H1 (cell line): ENCODE measurements at regions not wholly inside any gene's neighbourhood (a gene's known extent, or its start where the extent isn't known, plus 50 kb on each side); places are given as distances from the start of the nearest gene placed in this dataset.

Experiments used
- CTCF ChIA-PET: fragments of 300-600 bp; sonication (Branson Sonifier 250); formaldehyde crosslinking; loops from one replicate; lab custom pipeline; 2021; ENCODE audit not compliant: partially characterized antibody; lab: Charles Lee
- POLR2A ChIA-PET: fragments of 300-600 bp; sonication (Branson Sonifier 250); formaldehyde crosslinking; loops from one replicate; lab custom pipeline; 2021; ENCODE audit warnings: inconsistent platforms; ENCODE audit not compliant: partially characterized antibody; lab: Charles Lee
- DNase-seq, 2 experiments: peaks; one replicate each; pipeline versions ENCODE4 v3.0.0 to v3.0.0-alpha.2; 2010 to 2022; ENCODE audit warnings: low spot score in 2 of 2, low read depth in 1 of 2, mixed read lengths in 1 of 2
- FAIRE-seq: peaks from 2 replicates; lab custom pipeline; 2011; peaks lifted over from hg19 to GRCh38; lab: Jason Lieb, UNC
- H2AFZ ChIP-seq: 2 replicates; pipeline ENCODE4 v1.8.1; 2012; ENCODE audit warnings: low read length, inconsistent platforms
- H2AK5ac ChIP-seq: 2 replicates; pipeline ENCODE4 v1.6.1; 2013; ENCODE audit warnings: low read depth, low read length
- H2BK120ac ChIP-seq: replicated peaks from 2 replicates; pipeline ENCODE3; 2013; ENCODE audit warnings: low read depth, low read length, inconsistent platforms
- H2BK12ac ChIP-seq: 2 replicates; pipeline ENCODE4 v1.6.1; 2013; ENCODE audit warnings: low read depth, low read length
- H2BK15ac ChIP-seq: 2 replicates; pipeline ENCODE4 v1.6.1; 2013; ENCODE audit warnings: low read length
- H2BK20ac ChIP-seq: 2 replicates; pipeline ENCODE4 v1.6.1; 2013; ENCODE audit warnings: low read length
- H2BK5ac ChIP-seq: 2 replicates; pipeline ENCODE4 v1.6.1; 2013; ENCODE audit warnings: low read depth, low read length
- H3K14ac ChIP-seq: 2 replicates; pipeline ENCODE4 v1.6.1; 2013; ENCODE audit warnings: inconsistent platforms; ENCODE audit not compliant: insufficient read length
- H3K18ac ChIP-seq: 2 replicates; pipeline ENCODE4 v1.6.1; 2013; ENCODE audit warnings: low read length; ENCODE audit errors: extremely low read depth
- H3K23ac ChIP-seq: 2 replicates; pipeline ENCODE4 v1.6.1; 2013; ENCODE audit warnings: inconsistent platforms; ENCODE audit not compliant: insufficient read length
- H3K23me2 ChIP-seq: 2 replicates; pipeline ENCODE4 v1.6.1; 2013; ENCODE audit warnings: low read depth, low read length
- H3K27ac ChIP-seq: 2 replicates; pipeline ENCODE4 v1.6.1; 2011; ENCODE audit warnings: low read depth, low read length, inconsistent platforms
- H3K27me3 ChIP-seq, 4 experiments: replicated peaks in 1 of 4; 1 replicate in 1 of 4; 2 replicates in 3 of 4; pipeline versions ENCODE4 v1.6.1 to v1.8.1; 2011 to 2013; ENCODE audit warnings: low read length in 3 of 4, mild to moderate bottlenecking in 3 of 4, inconsistent platforms in 2 of 4, mixed read lengths in 2 of 4, moderate library complexity in 1 of 4; ENCODE audit not compliant: control insufficient read depth in 3 of 4, insufficient read depth in 3 of 4; ENCODE audit errors: extremely low read depth in 1 of 4
- H3K36me3 ChIP-seq, 4 experiments: 2 replicates each; pipeline versions ENCODE4 v1.6.1 to v1.8.1; 2011 to 2013; ENCODE audit warnings: mild to moderate bottlenecking in 4 of 4, low read length in 3 of 4, moderate library complexity in 2 of 4, control low read depth in 1 of 4, inconsistent platforms in 1 of 4; ENCODE audit not compliant: insufficient read depth in 4 of 4, control insufficient read depth in 2 of 4
- H3K4ac ChIP-seq: replicated peaks from 2 replicates; pipeline ENCODE3; 2013; ENCODE audit warnings: low read length, low read depth, mixed read lengths, inconsistent platforms; ENCODE audit not compliant: insufficient read length
- H3K4me1 ChIP-seq, 4 experiments: replicated peaks in 1 of 4; 1 replicate in 1 of 4; 2 replicates in 3 of 4; pipeline versions ENCODE4 v1.6.1 to v1.8.1; 2011 to 2013; ENCODE audit warnings: low read length in 3 of 4, inconsistent platforms in 2 of 4, mixed read lengths in 1 of 4; ENCODE audit not compliant: insufficient read depth in 4 of 4, control insufficient read depth in 3 of 4
- H3K4me2 ChIP-seq, 2 experiments: 2 replicates each; pipeline versions ENCODE4 v1.6.1 to v1.8.1; 2011 to 2013; ENCODE audit warnings: low read depth in 2 of 2, low read length in 2 of 2, control low read depth in 1 of 2, inconsistent platforms in 1 of 2, mild to moderate bottlenecking in 1 of 2; ENCODE audit not compliant: insufficient read depth in 1 of 2
- H3K4me3 ChIP-seq, 4 experiments: fragments of 200-600, 300-600 bp in 1 of 4; sonication (generic), shearing (Covaris generic), sonication (Bioruptor Twin) in 1 of 4; 2 replicates each; pipeline versions ENCODE4 v1.5.1 to v1.8.1; 2011 to 2016; ENCODE audit warnings: low read length in 4 of 4, low read depth in 3 of 4, control low read depth in 2 of 4, inconsistent platforms in 2 of 4, mild to moderate bottlenecking in 2 of 4, mixed read lengths in 1 of 4, moderate library complexity in 1 of 4; ENCODE audit not compliant: insufficient read depth in 2 of 4; ENCODE audit errors: extremely low read depth in 1 of 4
- H3K56ac ChIP-seq: replicated peaks from 2 replicates; pipeline ENCODE3; 2013; ENCODE audit warnings: low read depth, mild to moderate bottlenecking, mixed read lengths, low read length, inconsistent platforms; ENCODE audit not compliant: insufficient read length
- H3K79me1 ChIP-seq: 2 replicates; pipeline ENCODE4 v1.6.1; 2013; ENCODE audit warnings: low read depth, low read length, control low read depth
- H3K79me2 ChIP-seq, 2 experiments: 2 replicates each; pipeline versions ENCODE4 v1.6.1 to v1.8.1; 2012 to 2013; ENCODE audit warnings: low read length in 2 of 2, mild to moderate bottlenecking in 2 of 2, inconsistent platforms in 1 of 2; ENCODE audit not compliant: insufficient read depth in 2 of 2, control insufficient read depth in 1 of 2
- H3K9ac ChIP-seq, 4 experiments: replicated peaks in 1 of 4; 1 replicate in 1 of 4; 2 replicates in 3 of 4; pipeline versions ENCODE4 v1.6.1 to v1.8.1; 2011 to 2013; ENCODE audit warnings: low read depth in 3 of 4, low read length in 3 of 4, control low read depth in 2 of 4, mild to moderate bottlenecking in 2 of 4, moderate library complexity in 2 of 4, inconsistent platforms in 1 of 4; ENCODE audit errors: extremely low read depth in 1 of 4
- H3K9me3 ChIP-seq, 2 experiments: 2 replicates each; pipeline versions ENCODE4 v1.6.1 to v1.8.1; 2012 to 2013; ENCODE audit warnings: mild to moderate bottlenecking in 2 of 2, moderate library complexity in 2 of 2, control low read depth in 1 of 2, inconsistent platforms in 1 of 2, low read depth in 1 of 2, low read length in 1 of 2, mixed read lengths in 1 of 2; ENCODE audit not compliant: insufficient read depth in 2 of 2
- H4K20me1 ChIP-seq, 2 experiments: replicated peaks in 1 of 2; 2 replicates each; pipeline versions ENCODE3 to v1.8.1; 2011 to 2013; ENCODE audit warnings: inconsistent platforms in 2 of 2, low read length in 2 of 2, mild to moderate bottlenecking in 1 of 2; ENCODE audit not compliant: insufficient read depth in 2 of 2, control insufficient read depth in 1 of 2
- H4K5ac ChIP-seq: 2 replicates; pipeline ENCODE4 v1.6.1; 2013; ENCODE audit warnings: low read length, low read depth, mixed read lengths, inconsistent platforms; ENCODE audit not compliant: insufficient read length
- H4K8ac ChIP-seq: 2 replicates; pipeline ENCODE4 v1.8.0; 2013; ENCODE audit warnings: mild to moderate bottlenecking, moderate library complexity, low read length, inconsistent platforms; ENCODE audit not compliant: insufficient read depth; ENCODE audit errors: extremely low read depth
- H4K91ac ChIP-seq: replicated peaks from 2 replicates; pipeline ENCODE3; 2013; ENCODE audit warnings: low read length, mixed read lengths, inconsistent platforms; ENCODE audit not compliant: insufficient read length
- CBX5 ChIP-seq: fragments of 300-800, 300-1000 bp; sonication (generic); IDR thresholded peaks from 2 replicates; pipeline ENCODE4 v1.7.1; 2016; ENCODE audit warnings: antibody characterized with exemption, low read length, low read depth
- SAP30 ChIP-seq: fragments of 300-600 bp; sonication (generic); IDR thresholded peaks from 2 replicates; pipeline ENCODE4 v1.7.1; 2012; ENCODE audit warnings: low read length, moderate library complexity, mild to moderate bottlenecking, inconsistent platforms; ENCODE audit not compliant: insufficient read depth, insufficient replicate concordance
- SP2 ChIP-seq: IDR thresholded peaks from 2 replicates; pipeline ENCODE4 v1.6.1; 2012; ENCODE audit warnings: mild to moderate bottlenecking, low read length, inconsistent platforms

- Histone ChIP-seq H3K27me3 (no peaks in the 10 kb centered on the region), H3K4me1 (no peaks in the 10 kb centered on the region), H2BK5ac (no peak overlapping the region), H2BK12ac (no peak overlapping the region), H3K9ac (no peak overlapping the region), H2AFZ (no peak overlapping the region), H4K20me1 (no peaks in the 10 kb centered on the region), H3K4ac (no peak overlapping the region), H3K79me1 (no peaks in the 10 kb centered on the region), H4K5ac (no peak overlapping the region), H4K91ac (no peak overlapping the region), H3K9me3 (peaks cover 10 to 12% of the 10 kb centered on the region in 2 experiments; a peak in 3 of 4 replicates), H3K27ac (no peak overlapping the region), H3K36me3 (no peaks in the 10 kb centered on the region), H2BK120ac (no peak overlapping the region), H2AK5ac (no peak overlapping the region), H4K8ac (no peak overlapping the region), H3K14ac (no peak overlapping the region), H3K23me2 (peaks cover 2% of the 10 kb centered on the region; the same call in 1 of the 2 replicates), H3K4me2 (no peak overlapping the region), H3K4me3 (no peak overlapping the region), H3K23ac (no peak overlapping the region), H3K79me2 (no peaks in the 10 kb centered on the region), H3K56ac (no peak overlapping the region), H2BK15ac (no peak overlapping the region), H3K18ac (no peak overlapping the region), H2BK20ac (no peak overlapping the region)
- DNase-seq, result no peak
- ChIA-PET CTCF (no interaction called here), POLR2A (no interaction called here)
- no peak for FAIRE-seq
- no peak for TF ChIP-seq SP2
- no peak for TF ChIP-seq CBX5
- no peak for TF ChIP-seq SAP30
Observed at GRCh38 chr12:90490355-90490754, 464.6 kb downstream of the CCER1 start.
